GM12878 (cell line): ENCODE measurements at regions not wholly inside any gene's neighbourhood (a gene's known extent, or its start where the extent isn't known, plus 50 kb on each side); places are given as distances from the start of the nearest gene placed in this dataset.

Source experiments
- ATAC-seq: fragments of 200-7000 bp; cut with Tn5 transposase; 3 replicates; pipeline ENCODE4 v1.9.1; 2020; ENCODE audit warnings: mild to moderate bottlenecking, moderate library complexity
- BruUV-seq: library from RNA; stranded (reverse); fragments of 400-500 nt; replicated peaks from 2 replicates; lab custom pipeline; 2021; lab: Mats Ljungman, UMichigan
- CTCF ChIA-PET: fragments of 300-600 bp; sonication (Branson Sonifier 250); formaldehyde crosslinking; extraction: SDS; loops from one replicate; lab custom pipeline; 2021; ENCODE audit warnings: inconsistent platforms; lab: Yijun Ruan, JAX
- POLR2A ChIA-PET: fragments of 350-600 bp; formaldehyde crosslinking; extraction: SDS; loops from one replicate; lab custom pipeline; 2021; ENCODE audit warnings: inconsistent platforms; lab: Charles Lee
- RAD21 ChIA-PET: fragments of 300-600 bp; sonication (Branson Sonifier 250); formaldehyde crosslinking; loops from one replicate; lab custom pipeline; 2023; ENCODE audit warnings: antibody characterized with exemption; ENCODE audit not compliant: unreplicated experiment; lab: Charles Lee
- SMC1A ChIA-PET: fragments of 300-600 bp; sonication (Branson Sonifier 250); formaldehyde crosslinking; loops from one replicate; lab custom pipeline; 2023; ENCODE audit not compliant: unreplicated experiment, uncharacterized antibody; lab: Charles Lee
- DNase-seq: peaks from one replicate; pipeline ENCODE4 v3.0.0-alpha.2; 2011; ENCODE audit warnings: low read depth, low spot score
- FAIRE-seq: peaks from 3 replicates; lab custom pipeline; 2011; peaks lifted over from hg19 to GRCh38; lab: Jason Lieb, UNC
- H2AFZ ChIP-seq: 2 replicates; pipeline ENCODE4 v1.6.0; 2011; ENCODE audit warnings: low read depth, low read length, control low read depth; ENCODE audit not compliant: control insufficient read depth
- H3K27ac ChIP-seq: 2 replicates; pipeline ENCODE4 v1.5.1; 2011; ENCODE audit warnings: control low read depth; ENCODE audit not compliant: control insufficient read depth, insufficient read depth
- H3K27me3 ChIP-seq, 2 experiments: replicated peaks in 1 of 2; 2 replicates each; pipeline versions ENCODE4 v1.6.0 to v1.6.1; 2011; ENCODE audit warnings: low read length in 1 of 2; ENCODE audit not compliant: control insufficient read depth in 2 of 2, insufficient read depth in 2 of 2
- H3K36me3 ChIP-seq, 2 experiments: 2 replicates each; pipeline ENCODE4 v1.5.1; 2011; ENCODE audit warnings: low read length in 1 of 2; ENCODE audit not compliant: control insufficient read depth in 2 of 2, insufficient read depth in 2 of 2
- H3K4me1 ChIP-seq: 2 replicates; pipeline ENCODE4 v1.6.1; 2011; ENCODE audit warnings: mild to moderate bottlenecking, low read length, moderate library complexity, mixed read lengths; ENCODE audit not compliant: control insufficient read depth, insufficient read depth
- H3K4me2 ChIP-seq: 2 replicates; pipeline ENCODE4 v1.6.0; 2011; ENCODE audit warnings: control low read depth; ENCODE audit not compliant: control insufficient read depth, insufficient read depth
- H3K4me3 ChIP-seq: fragments of 200-600 bp; sonication (generic); 2 replicates; pipeline ENCODE4 v1.5.1; 2016
- H3K79me2 ChIP-seq: 2 replicates; pipeline ENCODE4 v1.6.0; 2011; ENCODE audit warnings: low read length; ENCODE audit not compliant: control insufficient read depth, insufficient read depth
- H3K9ac ChIP-seq: 2 replicates; pipeline ENCODE4 v1.8.0; 2011; ENCODE audit warnings: low read length, control low read depth, mixed read lengths; ENCODE audit not compliant: control insufficient read depth, insufficient read depth
- H3K9me3 ChIP-seq: replicated peaks from 3 replicates; pipeline ENCODE4 v1.5.1; 2011; ENCODE audit warnings: mild to moderate bottlenecking, low read length; ENCODE audit not compliant: control insufficient read depth, insufficient read depth
- H4K20me1 ChIP-seq: 2 replicates; pipeline ENCODE4 v1.6.0; 2011; ENCODE audit not compliant: control insufficient read depth, insufficient read depth
- CBX5 ChIP-seq: sonication (generic); IDR thresholded peaks from 2 replicates; pipeline ENCODE4 v1.6.1; 2016; ENCODE audit warnings: low read depth, moderate library complexity, mild to moderate bottlenecking, inconsistent platforms
- ETV6 ChIP-seq, 2 experiments: fragments of 450-650 bp in 1 of 2; IDR thresholded peaks in 1 of 2; conservative IDR thresholded peaks in 1 of 2; 2 replicates each; pipeline ENCODE4 v1.6.1; 2014; ENCODE audit warnings: antibody characterized with exemption in 1 of 2, borderline replicate concordance in 1 of 2, low read depth in 1 of 2, mild to moderate bottlenecking in 1 of 2, moderate library complexity in 1 of 2
- FOXK2 ChIP-seq: fragments of 450-650 bp; IDR thresholded peaks from 2 replicates; pipeline ENCODE4 v1.6.1; 2017; ENCODE audit warnings: mild to moderate bottlenecking, moderate library complexity
- FOXM1 ChIP-seq: IDR thresholded peaks from 2 replicates; pipeline ENCODE4 v1.6.1; 2012; ENCODE audit warnings: low read depth, mild to moderate bottlenecking, inconsistent platforms, low read length, moderate library complexity
- HDGF ChIP-seq: fragments of 450-650 bp; IDR thresholded peaks from 2 replicates; pipeline ENCODE4 v1.6.1; 2016; ENCODE audit warnings: antibody characterized with exemption
- IRF4 ChIP-seq: IDR thresholded peaks from 2 replicates; pipeline ENCODE4 v1.6.1; 2011; ENCODE audit warnings: low read depth, low read length
- JUNB ChIP-seq: IDR thresholded peaks from 2 replicates; pipeline ENCODE4 v1.6.1; 2016; ENCODE audit warnings: antibody characterized with exemption, mild to moderate bottlenecking
- MXI1 ChIP-seq: fragments of 150-350 bp; IDR thresholded peaks from 2 replicates; pipeline ENCODE4 v1.6.1; 2011; ENCODE audit warnings: low read depth, mild to moderate bottlenecking, inconsistent platforms, low read length, improper control_type of control experiment
- PAX5 ChIP-seq: IDR thresholded peaks from 2 replicates; pipeline ENCODE4 v1.6.1; 2011; ENCODE audit warnings: low read depth, low read length, borderline replicate concordance
- PML ChIP-seq: IDR thresholded peaks from 2 replicates; pipeline ENCODE4 v1.6.1; 2012; ENCODE audit warnings: low read length, inconsistent platforms
- RAD21 ChIP-seq: IDR thresholded peaks from 2 replicates; pipeline ENCODE4 v1.6.1; 2011; ENCODE audit warnings: mild to moderate bottlenecking, low read depth, low read length, moderate library complexity; ENCODE audit not compliant: insufficient read depth
- RCOR1 ChIP-seq: conservative IDR thresholded peaks from 2 replicates; pipeline ENCODE4 v1.6.1; 2012; ENCODE audit warnings: low read depth, low read length, improper control_type of control experiment
- ZNF384 ChIP-seq: IDR thresholded peaks from 2 replicates; pipeline ENCODE4 v1.6.1; 2012; ENCODE audit warnings: low read depth, mild to moderate bottlenecking, low read length, improper control_type of control experiment, borderline replicate concordance
- ZNF622 ChIP-seq: fragments of 450-650 bp; IDR thresholded peaks from 2 replicates; pipeline ENCODE4 v1.6.1; 2017; ENCODE audit warnings: mild to moderate bottlenecking, inconsistent platforms
- WGBS: methylation state at CpG from one replicate; pipeline ENCODE4 v1.1.6; 2016; ENCODE audit warnings: low lambda C conversion rate; ENCODE audit not compliant: insufficient replicate concordance, insufficient coverage; ENCODE audit errors: missing lambda C conversion rate; 5-methylcytosine and 5-hydroxymethylcytosine counted together
- in situ Hi-C: fragments of 300-500 bp; cut with MboI; formaldehyde crosslinking; loops from 9 replicates; pipeline ENCODE4 v1.14.3; 2018; ENCODE audit warnings: mixed read lengths
- intact Hi-C: fragments of 100-400 bp; cut with micrococcal nuclease; formaldehyde crosslinking; loops from one replicate; pipeline ENCODE4 v1.14.2; 2022; ENCODE audit not compliant: unreplicated experiment
- TF ChIP-seq, protein P1 (sequence below): fragments of 150-350 bp; IDR thresholded peaks from 2 replicates; pipeline ENCODE4 v1.6.1; 2016; ENCODE audit warnings: low read depth, low read length
- TF ChIP-seq, protein P2 (sequence below), 3 experiments: IDR thresholded peaks in 2 of 3; conservative IDR thresholded peaks in 1 of 3; 2 replicates each; pipeline ENCODE4 v1.5.1; 2011; ENCODE audit warnings: low read depth in 3 of 3, low read length in 3 of 3, mild to moderate bottlenecking in 3 of 3, control low read depth in 2 of 3, moderate library complexity in 2 of 3, inconsistent platforms in 1 of 3, mixed read lengths in 1 of 3; ENCODE audit not compliant: control insufficient read depth in 2 of 3, insufficient read depth in 1 of 3; ENCODE audit errors: extremely low read depth in 1 of 3
- TF ChIP-seq, protein P3 (sequence below): IDR thresholded peaks from 2 replicates; pipeline ENCODE4 v1.6.1; 2012; ENCODE audit warnings: low read depth, low read length, improper control_type of control experiment

DNA sequence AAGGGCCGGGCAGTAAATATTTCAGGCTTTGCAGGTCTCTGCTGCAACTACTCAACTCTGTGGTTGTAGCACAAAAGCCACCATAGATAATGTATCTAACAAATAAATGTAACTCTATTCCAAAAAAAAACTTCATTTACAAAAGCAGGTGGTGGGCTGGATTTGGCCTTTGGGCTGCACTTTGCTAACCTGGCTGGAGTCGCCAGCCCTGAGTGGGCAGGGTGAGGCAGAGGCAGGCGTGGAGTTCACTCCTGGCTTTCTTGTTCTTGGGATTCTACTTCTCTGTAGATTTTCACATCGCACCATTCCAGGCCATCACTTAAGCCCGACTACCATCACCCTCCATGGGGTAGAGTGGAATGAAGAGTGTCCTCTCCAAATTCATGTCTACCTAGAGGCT is 367.6 kb upstream of the MGMT start:
- TF ChIP-seq PAX5 (no peak), FOXM1 (no peak), PML (no peak), HDGF (no peak), IRF4 (no peak), ZNF622 (no peak), CBX5 (no peak), RAD21 (no peak), JUNB (no peak), RCOR1 (no peak), ETV6 (conservative IDR thresholded peaks at IDR 0.05 in 1 of 2, IDR thresholded peaks at IDR 0.05 in 1 of 2; ENCODE audit: borderline replicate concordance in 1 of 2, low read depth in 1 of 2) (no peak), MXI1 (no peak), ZNF384 (no peak), FOXK2 (no peak)
- TF ChIP-seq, protein P1, sequence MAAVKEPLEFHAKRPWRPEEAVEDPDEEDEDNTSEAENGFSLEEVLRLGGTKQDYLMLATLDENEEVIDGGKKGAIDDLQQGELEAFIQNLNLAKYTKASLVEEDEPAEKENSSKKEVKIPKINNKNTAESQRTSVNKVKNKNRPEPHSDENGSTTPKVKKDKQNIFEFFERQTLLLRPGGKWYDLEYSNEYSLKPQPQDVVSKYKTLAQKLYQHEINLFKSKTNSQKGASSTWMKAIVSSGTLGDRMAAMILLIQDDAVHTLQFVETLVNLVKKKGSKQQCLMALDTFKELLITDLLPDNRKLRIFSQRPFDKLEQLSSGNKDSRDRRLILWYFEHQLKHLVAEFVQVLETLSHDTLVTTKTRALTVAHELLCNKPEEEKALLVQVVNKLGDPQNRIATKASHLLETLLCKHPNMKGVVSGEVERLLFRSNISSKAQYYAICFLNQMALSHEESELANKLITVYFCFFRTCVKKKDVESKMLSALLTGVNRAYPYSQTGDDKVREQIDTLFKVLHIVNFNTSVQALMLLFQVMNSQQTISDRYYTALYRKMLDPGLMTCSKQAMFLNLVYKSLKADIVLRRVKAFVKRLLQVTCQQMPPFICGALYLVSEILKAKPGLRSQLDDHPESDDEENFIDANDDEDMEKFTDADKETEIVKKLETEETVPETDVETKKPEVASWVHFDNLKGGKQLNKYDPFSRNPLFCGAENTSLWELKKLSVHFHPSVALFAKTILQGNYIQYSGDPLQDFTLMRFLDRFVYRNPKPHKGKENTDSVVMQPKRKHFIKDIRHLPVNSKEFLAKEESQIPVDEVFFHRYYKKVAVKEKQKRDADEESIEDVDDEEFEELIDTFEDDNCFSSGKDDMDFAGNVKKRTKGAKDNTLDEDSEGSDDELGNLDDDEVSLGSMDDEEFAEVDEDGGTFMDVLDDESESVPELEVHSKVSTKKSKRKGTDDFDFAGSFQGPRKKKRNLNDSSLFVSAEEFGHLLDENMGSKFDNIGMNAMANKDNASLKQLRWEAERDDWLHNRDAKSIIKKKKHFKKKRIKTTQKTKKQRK: no peak
- TF ChIP-seq, protein P2, sequence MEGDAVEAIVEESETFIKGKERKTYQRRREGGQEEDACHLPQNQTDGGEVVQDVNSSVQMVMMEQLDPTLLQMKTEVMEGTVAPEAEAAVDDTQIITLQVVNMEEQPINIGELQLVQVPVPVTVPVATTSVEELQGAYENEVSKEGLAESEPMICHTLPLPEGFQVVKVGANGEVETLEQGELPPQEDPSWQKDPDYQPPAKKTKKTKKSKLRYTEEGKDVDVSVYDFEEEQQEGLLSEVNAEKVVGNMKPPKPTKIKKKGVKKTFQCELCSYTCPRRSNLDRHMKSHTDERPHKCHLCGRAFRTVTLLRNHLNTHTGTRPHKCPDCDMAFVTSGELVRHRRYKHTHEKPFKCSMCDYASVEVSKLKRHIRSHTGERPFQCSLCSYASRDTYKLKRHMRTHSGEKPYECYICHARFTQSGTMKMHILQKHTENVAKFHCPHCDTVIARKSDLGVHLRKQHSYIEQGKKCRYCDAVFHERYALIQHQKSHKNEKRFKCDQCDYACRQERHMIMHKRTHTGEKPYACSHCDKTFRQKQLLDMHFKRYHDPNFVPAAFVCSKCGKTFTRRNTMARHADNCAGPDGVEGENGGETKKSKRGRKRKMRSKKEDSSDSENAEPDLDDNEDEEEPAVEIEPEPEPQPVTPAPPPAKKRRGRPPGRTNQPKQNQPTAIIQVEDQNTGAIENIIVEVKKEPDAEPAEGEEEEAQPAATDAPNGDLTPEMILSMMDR (IDR thresholded peaks at IDR 0.05 in 2 of 3, conservative IDR thresholded peaks at IDR 0.05 in 1 of 3; ENCODE audit: control insufficient read depth in 2 of 3, extremely low read depth in 1 of 3, insufficient read depth in 1 of 3, low read depth in 3 of 3, low read length in 3 of 3): no peak
- TF ChIP-seq, protein P3, sequence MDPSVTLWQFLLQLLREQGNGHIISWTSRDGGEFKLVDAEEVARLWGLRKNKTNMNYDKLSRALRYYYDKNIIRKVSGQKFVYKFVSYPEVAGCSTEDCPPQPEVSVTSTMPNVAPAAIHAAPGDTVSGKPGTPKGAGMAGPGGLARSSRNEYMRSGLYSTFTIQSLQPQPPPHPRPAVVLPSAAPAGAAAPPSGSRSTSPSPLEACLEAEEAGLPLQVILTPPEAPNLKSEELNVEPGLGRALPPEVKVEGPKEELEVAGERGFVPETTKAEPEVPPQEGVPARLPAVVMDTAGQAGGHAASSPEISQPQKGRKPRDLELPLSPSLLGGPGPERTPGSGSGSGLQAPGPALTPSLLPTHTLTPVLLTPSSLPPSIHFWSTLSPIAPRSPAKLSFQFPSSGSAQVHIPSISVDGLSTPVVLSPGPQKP: no peak
- no peak overlapping the region for H2AFZ ChIP-seq
- DNase-seq (no peak), ATAC-seq (no peak), FAIRE-seq (no peak)
- H3K36me3 ChIP-seq: no peaks in the 10 kb centered on the region
- intact Hi-C loops (no loop called here), in situ Hi-C loops (no loop called here)
- H3K27me3 ChIP-seq: no peaks in the 10 kb centered on the region
- H3K79me2 ChIP-seq: no peaks in the 10 kb centered on the region
- no peak overlapping the region for H3K27ac ChIP-seq
- no peaks in the 10 kb centered on the region for H3K4me1 ChIP-seq
- ChIA-PET SMC1A (no interaction called here), CTCF (no interaction called here), RAD21 (no interaction called here), POLR2A (no interaction called here)
- no peak overlapping the region for H3K9ac ChIP-seq
- no peaks in the 10 kb centered on the region for H3K9me3 ChIP-seq
- no peak overlapping the region for H3K4me2 ChIP-seq
- WGBS: 24% methylated on average over 5 of the region's 5 CpGs
- H3K4me3 ChIP-seq: no peak overlapping the region
- H4K20me1 ChIP-seq: no peaks in the 10 kb centered on the region
- no TSS peak for BruUV-seq
